CD4-positive, CD25-positive, alpha-beta regulatory T cell (primary cell): ENCODE measurements at regions not wholly inside any gene's neighbourhood (a gene's known extent, or its start where the extent isn't known, plus 50 kb on each side); places are given as distances from the start of the nearest gene placed in this dataset.

ENCODE experiments used
- ATAC-seq, 2 donors: fragments of 150-1000 bp; cut with Tn5 transposase; one replicate each; pipeline ENCODE4 v1.10.0; 2021; ENCODE audit warnings: low read depth in 2 of 2, moderate number of reproducible peaks in 2 of 2, moderate library complexity in 1 of 2
- DNase-seq, 3 donors: peaks; one replicate each; pipeline versions ENCODE4 v3.0.0 to v3.0.0-alpha.2; 2012 to 2022; ENCODE audit warnings: mixed read lengths in 1 of 3
- H3K27ac ChIP-seq: one replicate; pipeline ENCODE4 v1.7.0; 2013; ENCODE audit warnings: mild to moderate bottlenecking, low read length; ENCODE audit not compliant: insufficient read depth, poor library complexity, severe bottlenecking
- H3K27me3 ChIP-seq: one replicate; pipeline ENCODE4 v1.7.0; 2013; ENCODE audit warnings: low read length; ENCODE audit not compliant: control insufficient read depth, insufficient read depth
- H3K36me3 ChIP-seq: one replicate; pipeline ENCODE4 v1.7.0; 2013; ENCODE audit warnings: mild to moderate bottlenecking, low read length, moderate library complexity; ENCODE audit not compliant: control insufficient read depth, insufficient read depth
- H3K4me1 ChIP-seq: 2 replicates; pipeline ENCODE4 v1.7.0; 2013; ENCODE audit warnings: mild to moderate bottlenecking, low read length; ENCODE audit not compliant: insufficient read depth, control insufficient read depth, poor library complexity, severe bottlenecking
- H3K4me3 ChIP-seq: one replicate; pipeline ENCODE4 v1.7.0; 2013; ENCODE audit warnings: low read depth, mild to moderate bottlenecking, low read length, moderate library complexity
- H3K9me3 ChIP-seq, 2 experiments: 1 replicate in 1 of 2; 2 replicates in 1 of 2; pipeline ENCODE4 v1.7.0; 2013; ENCODE audit warnings: low read length in 2 of 2, mild to moderate bottlenecking in 1 of 2, moderate library complexity in 1 of 2; ENCODE audit not compliant: control insufficient read depth in 2 of 2
- H3K27ac Mint-ChIP-seq, 3 donors: one replicate each; pipeline ENCODE4 v1.8.0; 2020 to 2022; ENCODE audit warnings: mild to moderate bottlenecking in 3 of 3, mixed read lengths in 3 of 3, moderate library complexity in 2 of 3
- H3K27me3 Mint-ChIP-seq: one replicate; pipeline ENCODE4 v1.8.0; 2022; ENCODE audit warnings: mild to moderate bottlenecking, mixed read lengths
- H3K36me3 Mint-ChIP-seq: one replicate; pipeline ENCODE4 v1.8.0; 2020; ENCODE audit warnings: mixed read lengths
- H3K4me1 Mint-ChIP-seq, 4 donors: one replicate each; pipeline ENCODE4 v1.8.0; 2020 to 2022; ENCODE audit warnings: mixed read lengths in 4 of 4, mild to moderate bottlenecking in 1 of 4
- H3K4me3 Mint-ChIP-seq, 4 donors: one replicate each; pipeline ENCODE4 v1.8.0; 2020 to 2022; ENCODE audit warnings: mild to moderate bottlenecking in 4 of 4, mixed read lengths in 4 of 4, moderate library complexity in 3 of 4
- H3K9me3 Mint-ChIP-seq, 7 donors: one replicate each; pipeline ENCODE4 v1.8.0; 2020 to 2022; ENCODE audit warnings: mixed read lengths in 7 of 7, mild to moderate bottlenecking in 3 of 7, moderate library complexity in 2 of 7

DNA sequence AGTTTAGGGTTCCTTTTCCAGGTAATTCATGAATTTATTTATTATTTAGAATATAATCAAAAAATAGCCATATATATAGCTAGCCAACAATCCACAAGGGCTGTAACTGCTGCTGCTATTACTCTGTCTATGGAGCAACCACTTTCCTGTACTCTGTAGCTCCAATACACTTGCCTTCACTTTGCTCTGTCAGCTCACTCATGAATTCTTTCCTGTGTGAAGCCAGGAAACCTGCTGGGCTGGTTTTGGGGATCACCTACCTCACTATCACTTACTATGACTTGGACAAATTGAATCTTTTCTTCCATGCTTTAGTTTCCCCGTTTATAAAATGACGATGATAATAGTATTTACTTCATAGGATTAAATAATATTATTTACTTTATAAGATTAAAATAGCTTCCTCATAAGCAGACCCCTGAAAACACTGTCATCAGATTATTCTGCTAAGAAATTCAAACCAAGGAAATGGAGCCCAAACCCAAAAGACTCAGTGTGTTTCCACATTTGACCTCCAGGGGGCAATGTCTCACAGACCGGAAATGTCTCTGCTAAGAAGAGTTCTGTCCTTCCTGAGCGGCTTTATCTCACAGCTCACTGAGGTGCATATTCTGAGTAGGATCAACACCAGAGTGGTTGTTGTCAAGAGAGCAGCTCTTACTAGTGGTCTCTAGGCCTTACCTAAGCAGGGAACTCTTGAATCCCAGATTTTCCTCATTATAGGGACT is 457.1 kb downstream of the DAD1 start:
- peak in 1 of 3 donors; percentile 47 for DNase-seq
- Mint-ChIP-seq H3K27me3 (peaks cover 7% of the 10 kb centered on the region), H3K27ac (no peak overlapping the region), H3K4me1 (peaks cover 0 to 4% (median 0%) of the 10 kb centered on the region in 4 donors), H3K9me3 (peaks cover 0 to 3% (median 0%) of the 10 kb centered on the region in 7 donors), H3K36me3 (no peaks in the 10 kb centered on the region), H3K4me3 (no peak overlapping the region)
- Histone ChIP-seq H3K9me3 (no peaks in the 10 kb centered on the region), H3K4me1 (no peaks in the 10 kb centered on the region), H3K27me3 (no peaks in the 10 kb centered on the region), H3K36me3 (no peaks in the 10 kb centered on the region), H3K27ac (no peak overlapping the region), H3K4me3 (no peak overlapping the region)
- no peak for ATAC-seq

DNA sequence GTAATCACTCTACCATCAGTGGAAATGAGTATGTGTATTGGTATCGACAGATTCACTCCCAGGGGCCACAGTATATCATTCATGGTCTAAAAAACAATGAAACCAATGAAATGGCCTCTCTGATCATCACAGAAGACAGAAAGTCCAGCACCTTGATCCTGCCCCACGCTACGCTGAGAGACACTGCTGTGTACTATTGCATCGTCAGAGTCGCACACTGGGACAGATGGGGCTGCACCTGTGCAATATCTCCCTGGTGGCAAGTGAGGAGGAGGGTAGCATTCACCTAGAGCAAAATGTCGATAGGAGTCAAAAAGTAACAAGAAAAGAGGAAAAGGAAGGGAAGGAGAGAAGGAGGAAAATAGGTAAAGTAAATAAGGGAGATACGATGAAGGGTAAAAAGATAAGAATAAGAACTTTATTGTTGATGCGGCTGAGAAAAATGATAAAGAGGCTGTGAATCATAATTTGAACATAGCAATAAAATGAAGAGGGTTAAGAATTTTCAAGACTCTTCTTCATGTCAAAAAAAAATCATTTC is 450.5 kb upstream of the OR4E1 start:
- Histone ChIP-seq H3K27me3 (no peaks in the 10 kb centered on the region), H3K4me1 (no peaks in the 10 kb centered on the region), H3K9me3 (no peaks in the 10 kb centered on the region), H3K4me3 (peak overlapping the region; percentile 75), H3K36me3 (no peaks in the 10 kb centered on the region), H3K27ac (peak overlapping the region; percentile 60)
- Mint-ChIP-seq H3K27me3 (peaks cover 6% of the 10 kb centered on the region), H3K4me3 (peak overlapping the region; percentile 80 to 93 (median 82)), H3K4me1 (peaks cover 0 to 9% (median 4%) of the 10 kb centered on the region in 4 donors), H3K9me3 (peaks cover 0 to 1% (median 0%) of the 10 kb centered on the region in 7 donors), H3K36me3 (no peaks in the 10 kb centered on the region), H3K27ac (peak overlapping the region in 2 of 3 donors; percentile 79 to 87)
- no peak for DNase-seq
- ATAC-seq = no peak

DNA sequence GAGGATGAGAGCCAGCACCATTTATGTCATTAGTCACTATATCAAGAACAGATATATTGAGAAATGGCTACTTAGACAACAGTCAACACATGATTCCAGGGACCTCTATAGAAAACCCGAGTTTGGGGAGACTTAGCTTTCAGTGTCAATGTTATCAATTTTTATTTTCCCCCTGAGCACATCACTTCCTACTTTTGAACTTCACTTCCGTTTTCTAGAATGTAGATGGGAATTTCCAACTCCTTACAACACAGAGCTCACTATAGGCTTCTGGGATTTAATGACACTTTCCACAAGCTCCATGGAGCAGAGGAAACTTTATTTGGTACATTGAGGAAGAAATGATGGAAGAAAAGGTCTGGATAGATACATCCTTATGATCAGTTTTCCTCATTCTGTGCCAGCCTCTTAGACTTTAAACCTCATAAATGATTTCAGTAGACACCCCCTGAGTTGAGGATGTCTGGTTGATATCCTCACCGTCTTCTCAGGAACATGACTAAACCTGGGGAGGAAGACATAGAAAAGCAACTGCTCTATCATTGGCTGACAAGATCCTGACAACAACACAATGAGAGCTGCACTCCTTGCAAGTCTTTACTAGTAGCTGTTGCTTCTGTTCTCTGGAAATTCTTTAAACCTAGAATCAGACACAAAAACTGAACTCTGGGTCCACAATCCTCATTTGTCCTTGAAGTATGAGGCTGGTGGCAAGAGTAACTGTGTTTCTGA is 449.4 kb upstream of the OR4E1 start:
- Histone ChIP-seq H3K4me1 (no peaks in the 10 kb centered on the region), H3K27me3 (no peaks in the 10 kb centered on the region), H3K9me3 (no peaks in the 10 kb centered on the region), H3K36me3 (no peaks in the 10 kb centered on the region), H3K27ac (peak overlapping the region; percentile 60), H3K4me3 (peak overlapping the region; percentile 75)
- peak overlapping the region; percentile 80 to 93 (median 82) for H3K4me3 Mint-ChIP-seq
- H3K27me3 Mint-ChIP-seq = peaks cover 6% of the 10 kb centered on the region
- no peaks in the 10 kb centered on the region for H3K36me3 Mint-ChIP-seq
- H3K4me1 Mint-ChIP-seq = peaks cover 0 to 9% (median 4%) of the 10 kb centered on the region in 4 donors
- peak in 1 of 3 donors; percentile 50 for DNase-seq
- peak; percentile 51 to 59 for ATAC-seq
- H3K27ac Mint-ChIP-seq = peak overlapping the region; percentile 71 to 87 (median 75)
- peaks cover 0 to 1% (median 0%) of the 10 kb centered on the region in 7 donors for H3K9me3 Mint-ChIP-seq

DNA sequence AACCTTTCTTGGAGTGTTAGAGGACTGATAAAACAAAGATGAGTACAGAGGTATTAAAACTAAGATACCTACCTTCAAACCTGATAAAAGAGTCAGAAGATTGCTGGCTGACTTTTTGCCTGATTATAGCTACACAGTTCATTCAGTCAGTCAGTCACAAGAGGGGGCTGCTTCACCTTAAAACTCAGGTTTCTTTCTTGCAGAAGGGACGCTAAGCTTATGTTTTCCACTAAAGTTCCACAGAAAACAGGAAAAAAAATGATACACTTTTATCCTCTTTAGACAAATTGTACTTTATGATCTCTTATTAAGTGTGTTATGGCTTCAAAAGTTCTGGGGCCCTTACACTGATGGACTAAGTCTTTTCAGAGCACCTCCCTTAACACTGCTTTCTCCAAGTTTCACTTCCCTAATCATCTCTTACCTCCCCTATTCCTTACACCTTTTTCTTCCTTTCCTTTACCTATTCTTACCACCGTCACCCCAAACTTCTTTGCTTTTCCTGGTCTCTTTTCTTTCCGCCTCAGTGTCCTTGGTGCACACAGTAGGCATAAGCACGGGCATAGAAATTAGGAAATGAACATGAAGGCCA is 448.7 kb upstream of the OR4E1 start:
- Histone ChIP-seq H3K27ac (peak overlapping the region; percentile 60), H3K9me3 (no peaks in the 10 kb centered on the region), H3K4me3 (peak overlapping the region; percentile 75), H3K36me3 (no peaks in the 10 kb centered on the region), H3K4me1 (no peaks in the 10 kb centered on the region), H3K27me3 (no peaks in the 10 kb centered on the region)
- peak overlapping the region; percentile 80 to 93 (median 82) for H3K4me3 Mint-ChIP-seq
- peak in 1 of 3 donors; percentile 47 for DNase-seq
- peaks cover 0 to 9% (median 4%) of the 10 kb centered on the region in 4 donors for H3K4me1 Mint-ChIP-seq
- H3K27me3 Mint-ChIP-seq = peaks cover 6% of the 10 kb centered on the region
- ATAC-seq = no peak
- peak overlapping the region in 2 of 3 donors; percentile 75 to 88 for H3K27ac Mint-ChIP-seq
- no peaks in the 10 kb centered on the region for H3K36me3 Mint-ChIP-seq
- H3K9me3 Mint-ChIP-seq = peaks cover 0 to 1% (median 0%) of the 10 kb centered on the region in 7 donors

DNA sequence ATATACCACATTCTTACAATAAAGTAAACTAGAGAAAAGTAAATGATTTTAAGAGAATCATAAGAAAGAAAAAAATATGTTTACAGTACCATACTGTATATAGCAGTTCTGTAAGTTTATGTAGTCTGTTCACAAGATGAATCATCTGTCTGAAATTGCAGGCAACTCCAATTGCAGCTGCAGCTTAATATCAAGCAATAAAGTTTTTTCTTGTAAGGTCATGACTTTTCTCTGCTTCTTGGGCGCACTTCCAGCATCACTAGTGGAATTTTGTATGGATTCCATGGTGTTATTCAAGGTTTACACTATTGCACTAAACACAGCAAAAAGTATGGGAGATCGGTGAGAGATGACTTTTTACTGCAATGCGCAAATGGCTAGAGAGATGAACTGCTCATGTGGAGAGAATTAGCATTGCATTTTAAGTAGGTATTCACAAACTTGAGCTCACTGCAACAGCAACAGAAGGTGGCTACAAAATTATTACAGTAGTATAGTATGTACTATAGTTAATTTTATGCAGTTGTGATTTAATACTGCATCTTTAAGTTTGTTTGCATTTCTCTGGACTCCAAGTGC is 445.4 kb upstream of the OR4E1 start:
- H3K27ac Mint-ChIP-seq = peak overlapping the region in 1 of 3 donors; percentile 16

DNA sequence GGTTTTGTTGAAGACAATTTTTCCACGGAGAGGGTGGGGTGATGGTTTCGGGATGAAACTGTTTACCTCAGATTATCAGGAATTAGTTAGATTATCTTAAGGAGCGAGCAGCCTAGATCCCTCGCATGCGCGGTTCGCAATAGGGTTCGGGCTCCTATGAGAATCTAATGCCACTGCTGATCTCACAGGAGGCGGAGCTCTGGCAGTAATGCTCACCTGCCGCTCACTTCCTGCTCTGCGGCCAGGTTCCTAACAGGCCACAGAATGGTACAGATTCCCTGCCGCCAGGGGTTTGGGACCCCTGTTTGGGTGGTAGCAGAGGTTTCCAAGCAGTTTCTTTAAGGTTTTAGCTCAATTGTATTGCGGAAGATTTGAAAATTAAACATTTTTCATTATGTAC is 439.8 kb upstream of the OR4E1 start:
- no peaks in the 10 kb centered on the region for H3K9me3 ChIP-seq
- H3K27ac ChIP-seq = peak overlapping the region; percentile 57
- H3K4me3 ChIP-seq = peak overlapping the region; percentile 26
- Mint-ChIP-seq H3K27me3 (peaks cover 5% of the 10 kb centered on the region), H3K36me3 (no peaks in the 10 kb centered on the region), H3K9me3 (no peaks in the 10 kb centered on the region), H3K4me3 (peak overlapping the region; percentile 70 to 86 (median 78)), H3K4me1 (peaks cover 0 to 21% (median 6%) of the 10 kb centered on the region in 4 donors), H3K27ac (peak overlapping the region; percentile 76 to 87 (median 80))
- H3K36me3 ChIP-seq = no peaks in the 10 kb centered on the region
- peaks cover 3% of the 10 kb centered on the region for H3K4me1 ChIP-seq
- ATAC-seq = peak in 1 of 2 donors; percentile 42
- H3K27me3 ChIP-seq = no peaks in the 10 kb centered on the region
- no peak for DNase-seq

More for the DNA sequence above, 445.4 kb upstream of the OR4E1 start:
- no peaks in the 10 kb centered on the region for H3K36me3 ChIP-seq
- ATAC-seq (peak in 1 of 2 donors; percentile 45), DNase-seq (no peak)
- peak overlapping the region; percentile 59 for H3K4me3 ChIP-seq
- H3K9me3 ChIP-seq = no peaks in the 10 kb centered on the region
- Mint-ChIP-seq H3K4me1 (peaks cover 0 to 11% (median 6%) of the 10 kb centered on the region in 4 donors), H3K4me3 (peak overlapping the region; percentile 82 to 93 (median 86)), H3K9me3 (no peaks in the 10 kb centered on the region), H3K27me3 (peaks cover 12% of the 10 kb centered on the region), H3K36me3 (no peaks in the 10 kb centered on the region)
- H3K27ac ChIP-seq = no peak overlapping the region
- peaks cover 3% of the 10 kb centered on the region for H3K4me1 ChIP-seq
- H3K27me3 ChIP-seq = no peaks in the 10 kb centered on the region

DNA sequence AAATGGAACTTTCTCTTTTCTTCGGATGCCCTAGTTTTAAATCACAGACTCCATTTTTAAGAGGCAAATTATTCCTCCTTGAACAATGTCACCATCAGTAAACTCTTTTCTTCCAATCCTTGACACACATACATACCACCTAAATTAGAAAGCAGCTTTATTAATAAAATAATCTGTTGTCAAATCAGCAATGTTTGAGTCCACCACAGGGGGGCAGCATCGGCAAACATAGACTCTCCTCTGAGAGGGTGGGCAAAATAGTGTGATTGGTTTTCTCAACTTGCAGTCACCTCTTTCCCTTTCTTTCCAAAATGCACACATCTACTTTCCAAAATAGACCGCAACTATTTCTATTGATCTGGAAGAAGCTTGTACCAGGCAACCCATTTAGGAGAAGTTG is 438.4 kb upstream of the OR4E1 start:
- Histone ChIP-seq H3K9me3 (no peaks in the 10 kb centered on the region), H3K27me3 (no peaks in the 10 kb centered on the region), H3K36me3 (no peaks in the 10 kb centered on the region), H3K27ac (peak overlapping the region; percentile 57), H3K4me3 (peak overlapping the region; percentile 65), H3K4me1 (peaks cover 3% of the 10 kb centered on the region)
- Mint-ChIP-seq H3K4me1 (peaks cover 0 to 24% (median 6%) of the 10 kb centered on the region in 4 donors), H3K27ac (peak overlapping the region; percentile 38 to 65 (median 54)), H3K27me3 (peaks cover 5% of the 10 kb centered on the region), H3K36me3 (no peaks in the 10 kb centered on the region), H3K4me3 (peak overlapping the region; percentile 85 to 90 (median 87)), H3K9me3 (no peaks in the 10 kb centered on the region)
- DNase-seq = peak; percentile 21 to 50 (median 39)
- no peak for ATAC-seq
